Fibroblast of skin of scalp (primary cell): ENCODE measurements at regions not wholly inside any gene's neighbourhood (a gene's known extent, or its start where the extent isn't known, plus 50 kb on each side); places are given as distances from the start of the nearest gene placed in this dataset.

Experiments
- DNase-seq: peaks from one replicate; pipeline ENCODE4 v3.0.0-alpha.2; 2013

DNA sequence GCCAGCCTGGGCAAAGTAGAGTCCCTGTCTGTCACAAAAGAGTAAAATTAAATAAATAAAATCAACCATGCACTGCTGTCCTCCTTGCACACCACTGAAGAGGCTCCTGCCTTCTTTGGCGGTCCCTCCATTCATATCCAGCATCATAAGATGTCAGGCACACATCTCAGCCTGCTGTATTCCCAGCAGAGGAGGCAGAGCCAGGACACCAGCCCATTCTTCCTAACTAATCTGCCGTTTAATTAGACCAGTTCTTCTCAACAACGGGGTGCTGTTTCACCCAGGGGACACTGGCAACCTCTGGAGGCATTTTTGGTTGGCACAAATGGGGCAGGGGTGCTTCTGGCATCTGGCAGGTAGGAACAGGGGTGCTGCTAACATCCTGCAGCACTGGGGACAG lies 119.7 kb downstream of the ETS2 start:
- DNase-seq: no peak

DNA sequence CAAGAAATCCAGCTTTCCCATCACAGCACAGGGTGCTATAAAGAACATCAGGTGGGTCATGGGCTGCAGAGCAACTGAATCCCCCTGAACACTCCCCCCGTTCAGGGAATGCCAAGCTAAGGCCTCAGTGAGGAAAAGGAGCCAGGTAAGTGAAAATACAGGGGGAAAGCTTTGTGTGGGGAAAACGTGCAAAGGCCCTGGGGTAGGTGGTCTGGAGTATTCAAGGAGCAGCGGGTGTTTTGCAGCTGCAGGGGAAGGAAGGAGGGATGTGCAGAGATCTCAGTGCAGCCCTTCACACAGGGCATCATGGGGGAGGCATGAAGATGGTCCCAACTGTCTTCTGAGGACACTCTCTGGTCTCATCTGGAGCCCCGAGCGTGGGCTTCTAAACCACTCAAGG lies 119.2 kb downstream of the ETS2 start:
- DNase-seq: no peak

DNA sequence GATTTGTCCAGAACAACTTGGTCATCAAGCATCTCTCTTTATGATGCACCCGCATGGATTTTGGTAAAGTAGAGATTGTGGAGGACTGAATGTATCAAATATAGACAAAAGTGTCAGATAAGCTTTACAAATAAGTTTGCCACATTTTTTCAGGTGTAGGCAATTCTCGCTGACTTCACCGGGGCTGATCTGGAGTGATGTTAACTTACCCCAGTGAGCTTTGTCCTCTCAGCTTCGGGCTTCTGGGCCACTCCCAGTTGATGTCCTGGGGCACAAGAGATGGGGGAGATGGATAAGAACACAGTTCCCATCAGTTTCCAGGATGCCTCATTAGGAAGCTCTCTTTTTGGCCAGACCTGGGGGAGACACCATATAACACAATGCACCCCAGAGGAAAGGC lies 117.7 kb downstream of the ETS2 start:
- DNase-seq: no peak

DNA sequence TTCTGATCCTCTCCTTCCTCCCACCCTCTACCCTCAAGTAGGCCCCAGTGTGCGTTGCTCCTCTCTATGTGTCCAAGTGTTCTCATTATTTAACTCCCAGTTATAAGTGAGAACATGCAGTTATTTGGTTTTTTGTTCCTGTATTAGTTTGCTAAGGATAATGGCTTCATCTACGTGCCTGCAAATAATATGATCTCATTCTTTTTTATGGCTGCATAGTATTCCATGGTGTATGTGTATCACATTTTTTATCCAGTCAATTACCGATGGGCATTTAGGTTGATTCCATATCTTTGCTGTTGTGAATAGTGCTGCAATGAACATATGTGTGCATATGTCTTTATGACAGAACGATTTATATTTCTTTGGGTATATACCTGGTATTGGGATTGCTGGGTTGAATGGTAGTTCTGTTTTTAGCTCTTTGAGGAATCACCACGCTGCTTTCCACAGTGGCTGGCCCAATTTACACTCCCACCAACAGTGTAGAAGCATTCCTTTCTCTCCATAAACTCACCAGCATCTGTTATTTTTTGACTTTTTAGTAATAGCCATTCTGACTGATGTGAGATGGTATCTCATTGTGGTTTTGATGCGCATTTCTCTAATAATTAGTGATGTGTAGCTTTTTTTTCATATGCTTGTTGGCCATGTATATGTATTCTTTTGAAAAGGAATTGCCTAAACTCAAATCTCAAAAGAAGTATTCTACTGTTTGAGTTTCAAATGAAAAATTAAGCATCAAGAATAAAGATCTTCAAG lies 116.9 kb downstream of the ETS2 start:
- peak; percentile 72 for DNase-seq

DNA sequence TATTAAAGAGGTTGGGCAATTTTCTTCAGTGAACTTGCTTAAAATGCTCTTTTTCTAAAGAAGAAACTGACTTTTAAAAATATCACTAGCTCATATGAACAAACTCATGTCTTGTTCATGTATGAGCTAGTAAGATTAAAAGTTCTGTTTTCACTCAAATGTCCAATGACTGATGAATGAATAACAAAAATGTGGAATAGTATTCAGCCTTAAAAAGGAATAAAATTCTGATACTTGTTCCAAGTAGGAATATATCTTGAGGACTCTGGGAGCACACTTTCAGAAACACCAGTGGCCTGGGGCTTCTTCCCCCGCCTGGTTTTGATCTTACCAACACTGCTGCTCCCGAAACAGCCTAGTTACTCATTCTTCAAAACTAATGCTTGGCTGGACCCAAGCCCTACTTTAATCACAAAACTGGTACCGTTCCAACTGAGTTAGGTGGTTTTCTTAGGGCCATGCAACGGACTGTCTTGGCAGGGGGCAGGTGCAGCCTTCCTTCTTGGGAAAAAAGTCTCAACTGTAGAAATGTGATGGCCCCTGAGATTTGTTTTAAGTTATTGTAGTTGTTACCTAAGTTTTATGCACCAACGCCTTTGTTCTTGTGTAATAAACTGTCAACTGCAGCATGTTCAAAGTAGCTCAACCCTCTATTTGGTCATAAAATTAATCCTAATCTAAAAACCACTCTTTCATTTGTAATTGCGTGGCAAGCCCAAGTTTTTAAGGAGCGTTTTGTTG lies 116.0 kb downstream of the ETS2 start:
- DNase-seq: no peak

DNA sequence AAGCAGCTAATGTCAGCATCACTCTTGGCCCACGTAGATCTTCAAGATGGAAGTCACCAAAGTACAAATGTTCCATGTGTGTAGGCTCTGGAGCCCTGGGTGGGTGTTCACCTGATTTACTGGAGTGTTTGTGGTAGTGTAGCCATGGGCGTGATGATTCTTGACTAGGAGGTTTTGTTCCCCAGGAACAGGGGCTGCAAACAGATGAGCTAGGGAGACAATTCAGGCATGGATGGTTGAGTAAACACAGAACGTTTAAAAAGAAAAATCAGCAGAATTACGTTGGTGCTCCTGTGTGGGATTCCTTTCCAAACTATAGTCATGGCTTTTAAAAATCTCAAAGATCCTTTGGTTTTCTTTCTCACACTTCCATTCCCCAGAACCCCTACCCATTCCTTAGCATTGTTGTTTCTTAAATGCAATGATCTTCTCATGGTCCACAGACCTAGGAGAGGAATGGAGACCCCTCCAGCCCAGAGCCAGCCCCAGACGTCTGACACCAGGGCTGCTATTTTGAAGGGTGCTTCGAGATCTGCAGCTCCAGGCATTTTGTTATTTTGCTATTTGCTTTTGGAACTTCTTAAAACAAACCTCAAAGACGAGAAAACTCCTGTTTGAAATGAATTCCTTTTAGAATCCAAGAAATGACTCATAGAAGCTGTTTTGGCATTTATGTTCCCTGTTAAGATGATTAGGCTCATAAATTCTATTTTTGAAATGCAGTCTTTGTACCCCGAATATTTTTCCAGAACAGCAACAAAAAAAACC lies 115.1 kb downstream of the ETS2 start:
- DNase-seq: peak; percentile 83

DNA sequence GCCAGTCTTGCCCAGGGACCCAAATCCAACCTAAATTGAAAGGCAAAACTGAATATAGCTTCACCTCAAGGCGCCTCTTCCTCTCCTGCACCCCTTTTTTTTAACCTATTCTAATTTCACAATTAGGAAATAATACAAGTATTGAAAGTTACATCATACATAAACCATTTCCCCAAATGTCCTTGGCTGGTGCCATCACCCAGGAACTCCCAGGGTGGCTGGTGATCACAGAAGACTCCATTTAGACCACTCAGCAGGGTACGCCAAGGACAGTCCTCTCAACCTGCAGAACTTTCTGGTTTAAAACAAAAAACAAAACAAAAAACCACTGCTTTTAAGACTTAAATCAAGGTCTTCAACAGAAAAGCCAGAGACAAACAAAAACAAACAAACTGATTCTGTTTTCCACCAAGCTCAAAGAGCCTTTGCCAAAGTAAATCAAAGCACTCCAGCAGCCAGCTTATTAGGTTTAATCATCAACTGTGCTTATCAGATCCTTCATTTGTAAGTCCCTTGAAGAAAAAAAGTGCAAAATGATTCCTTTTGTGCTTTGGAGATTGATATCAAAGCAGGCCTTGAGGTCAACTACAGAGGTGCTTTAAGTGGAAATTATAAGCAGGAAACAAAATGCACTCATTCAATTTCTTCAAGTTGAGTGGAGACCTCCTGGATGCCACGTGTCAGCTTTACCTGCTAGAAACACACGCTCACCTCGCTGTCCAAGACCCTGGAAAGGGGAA lies 113.0 kb downstream of the ETS2 start:
- DNase-seq: no peak

DNA sequence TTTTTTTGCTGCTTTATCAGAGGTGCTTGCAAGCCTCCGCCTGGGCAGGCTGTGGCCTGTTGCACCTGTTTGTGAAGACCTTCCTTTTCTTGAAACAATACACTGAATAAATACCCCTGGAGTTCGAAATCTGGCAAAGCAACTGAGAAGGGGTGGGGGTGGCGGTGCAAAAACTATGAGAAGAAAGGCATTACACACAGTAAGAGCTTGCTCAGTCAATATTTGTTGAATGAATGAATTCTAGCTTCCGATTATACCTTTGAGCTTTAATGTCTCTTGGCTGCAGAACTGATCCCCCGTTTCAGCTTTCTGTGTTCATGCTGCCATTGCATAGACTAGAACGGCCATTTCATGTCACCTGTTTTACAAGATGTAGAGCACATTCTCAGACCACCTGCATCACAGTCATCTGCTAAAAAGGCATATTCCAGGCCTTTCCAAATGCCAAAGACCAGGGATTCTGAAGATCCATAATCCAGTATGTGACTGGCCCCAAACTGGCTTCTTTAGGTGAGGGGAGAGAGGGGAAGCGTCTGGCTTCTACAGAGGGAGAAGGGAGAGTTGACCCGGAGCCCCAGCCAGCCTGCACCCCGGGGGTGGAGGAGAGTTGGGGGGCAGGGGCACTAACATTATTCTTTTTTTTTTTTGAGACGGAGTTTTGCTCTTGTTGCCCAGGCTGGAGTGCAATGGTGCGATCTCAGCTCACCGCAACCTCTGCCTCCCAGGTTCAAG lies 111.5 kb downstream of the ETS2 start:
- DNase-seq: no peak

DNA sequence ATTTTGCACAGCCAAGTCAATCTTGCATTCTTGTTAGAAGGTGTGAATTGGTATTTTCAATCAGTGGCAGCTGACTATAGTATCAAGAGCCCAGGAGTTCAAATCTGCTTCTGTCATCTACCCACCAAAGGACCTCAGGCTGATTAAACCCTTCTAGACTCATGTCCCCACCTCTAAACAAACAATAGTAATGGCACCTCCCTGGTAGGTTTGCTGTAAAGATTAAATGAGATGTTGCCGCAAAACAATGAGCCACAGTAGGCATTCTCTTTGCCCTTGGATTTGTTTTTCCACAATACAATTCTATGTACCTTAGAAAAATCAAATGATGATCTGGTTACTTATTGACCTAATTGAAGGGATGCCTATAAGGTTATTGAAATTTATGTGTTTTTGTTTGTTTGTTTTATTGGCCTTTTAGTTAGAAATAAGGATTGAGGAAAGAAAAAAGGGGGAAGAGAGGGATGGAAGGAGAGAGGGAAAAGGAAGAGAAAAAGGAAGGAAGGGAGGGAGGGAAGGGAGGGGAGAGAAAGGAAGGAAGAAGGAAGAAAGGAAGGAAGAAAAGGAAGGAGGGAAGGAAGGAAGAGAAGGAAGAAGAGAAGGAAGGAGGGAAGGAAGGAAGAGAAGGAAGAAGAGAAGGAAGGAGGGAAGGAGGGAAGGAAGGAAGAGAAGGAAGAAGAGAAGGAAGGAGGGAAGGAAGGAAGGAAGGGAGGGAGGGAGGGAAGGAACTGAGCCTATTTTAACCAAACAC lies 110.7 kb downstream of the ETS2 start:
- no peak for DNase-seq

DNA sequence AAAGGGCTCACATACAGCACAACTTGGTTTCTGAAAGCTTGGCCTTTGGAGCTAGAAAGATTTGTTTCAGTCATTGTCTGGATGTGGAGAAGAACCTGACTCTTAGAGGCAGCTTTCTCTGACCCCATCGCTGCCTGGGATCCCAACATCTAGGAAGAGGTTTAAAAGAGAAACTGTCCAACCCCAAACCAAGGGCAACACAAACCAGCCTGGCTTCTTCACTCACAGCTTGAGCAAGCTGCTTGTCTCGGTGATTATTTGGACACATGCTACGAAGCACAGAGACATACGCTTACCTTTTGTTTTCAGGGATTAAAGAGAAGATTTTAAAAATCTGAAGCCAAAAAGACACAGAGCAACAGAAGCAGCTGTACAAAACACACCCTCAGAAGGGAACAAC lies 109.8 kb downstream of the ETS2 start:
- DNase-seq: no peak

DNA sequence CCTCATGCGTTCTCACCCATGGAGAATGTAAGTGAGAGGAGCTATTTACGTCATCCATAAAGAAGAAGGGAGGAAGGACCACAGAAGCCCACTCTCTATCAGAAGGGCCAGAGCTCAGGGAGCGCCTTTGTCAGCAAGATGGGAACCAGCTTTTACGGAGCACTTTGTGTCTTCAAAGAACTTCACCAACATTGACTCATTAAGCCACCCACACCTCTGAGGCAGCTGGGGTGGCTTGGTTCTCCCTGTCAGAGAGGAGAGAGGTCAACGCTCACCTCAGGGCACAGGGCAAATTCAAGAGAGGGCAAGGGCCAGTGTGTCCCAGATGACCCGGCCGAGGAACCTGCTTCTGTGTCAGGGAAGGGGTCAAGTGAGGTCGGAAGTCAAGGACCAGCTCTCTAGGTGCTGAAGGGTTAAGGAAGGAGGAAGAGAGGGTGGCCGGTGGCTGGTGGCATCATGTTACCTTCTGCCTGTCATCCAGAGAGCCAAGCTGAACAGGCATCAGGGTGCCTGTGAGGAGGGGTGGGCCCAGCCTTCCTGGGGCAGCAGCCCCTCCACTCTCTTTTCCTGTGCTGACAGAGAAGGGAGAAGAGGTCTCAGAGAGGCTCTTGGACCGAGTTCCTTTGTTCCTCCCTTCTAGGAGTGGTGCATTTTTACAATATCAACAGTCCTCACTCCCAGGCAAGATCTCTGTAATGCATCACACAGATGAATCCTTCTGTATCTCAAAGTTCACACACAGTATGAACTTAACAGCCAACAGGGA lies 109.0 kb downstream of the ETS2 start:
- DNase-seq: no peak

DNA sequence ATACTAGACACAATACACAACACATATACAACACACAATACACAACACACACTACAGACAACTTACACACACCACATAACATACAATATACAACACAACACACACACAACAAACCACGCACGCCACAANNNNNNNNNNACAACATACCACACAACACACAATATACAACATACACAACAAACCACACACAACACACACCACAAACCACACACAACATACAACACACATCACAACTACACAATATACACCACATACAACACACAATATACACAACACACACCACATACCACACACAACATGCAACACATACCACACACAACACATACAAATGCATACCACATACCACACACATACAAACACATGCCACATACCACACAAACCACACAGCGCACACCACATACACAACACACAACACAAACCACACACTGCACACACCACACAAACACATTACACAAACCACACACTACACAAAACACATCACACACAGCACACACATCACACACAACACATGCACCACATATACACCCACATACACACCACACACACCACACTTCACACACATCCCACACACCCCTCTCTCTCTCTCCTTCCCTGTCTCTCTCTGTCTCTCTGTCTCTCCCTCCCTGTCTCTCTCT lies 108.3 kb downstream of the ETS2 start:
- DNase-seq: no peak

DNA sequence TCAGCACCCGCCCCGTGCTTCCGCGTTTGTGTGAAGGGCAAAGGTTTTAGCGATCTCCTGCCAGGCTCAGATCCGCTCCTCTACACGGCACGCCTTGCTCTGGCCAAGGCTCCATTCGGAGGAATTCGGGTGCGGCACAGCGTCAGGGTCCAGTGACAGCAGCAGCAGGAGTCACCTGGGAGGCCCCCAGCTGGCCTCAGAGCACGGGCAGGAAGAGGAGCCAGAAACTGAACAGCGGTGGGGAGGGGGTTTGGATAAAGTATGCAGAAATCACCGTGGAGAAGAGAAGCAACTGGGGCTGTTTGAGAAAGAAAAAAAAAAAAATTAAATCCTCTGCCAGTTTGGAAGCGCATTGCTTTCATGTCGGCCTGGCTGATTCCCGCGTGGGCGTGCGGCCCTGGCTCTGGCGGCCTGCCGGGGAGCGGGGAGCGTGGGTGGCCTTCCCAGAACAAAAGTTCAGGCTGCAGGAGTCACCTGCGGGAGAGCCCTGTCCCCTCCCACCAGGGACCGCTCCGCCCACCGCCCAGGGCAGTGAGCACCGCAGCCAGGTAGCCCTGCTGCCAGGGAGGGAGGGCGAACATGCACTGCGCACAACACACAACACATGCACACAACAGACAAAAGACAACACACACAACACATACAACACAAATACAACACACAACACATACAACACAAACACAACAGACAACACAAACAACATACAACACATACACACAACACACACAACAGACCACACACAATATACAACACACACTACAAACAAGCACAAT lies 107.6 kb downstream of the ETS2 start:
- DNase-seq: no peak

DNA sequence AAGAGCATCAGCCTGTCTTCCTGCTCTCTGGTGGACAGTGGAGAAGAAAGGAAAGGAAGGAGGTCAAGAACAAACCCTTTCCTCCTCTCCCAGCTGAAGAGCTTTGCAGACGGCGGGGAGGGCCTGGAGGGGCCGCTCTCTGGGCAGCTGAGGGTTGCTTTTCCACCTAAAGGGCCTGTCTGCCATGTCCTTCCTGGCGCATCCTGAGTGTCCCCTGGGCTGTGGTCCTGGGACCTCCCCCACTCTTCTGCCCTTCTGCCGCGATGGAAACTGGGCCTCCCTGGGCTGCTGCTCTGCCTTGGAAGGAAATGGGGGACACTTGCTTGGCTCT lies 107.0 kb downstream of the ETS2 start:
- DNase-seq: no peak

DNA sequence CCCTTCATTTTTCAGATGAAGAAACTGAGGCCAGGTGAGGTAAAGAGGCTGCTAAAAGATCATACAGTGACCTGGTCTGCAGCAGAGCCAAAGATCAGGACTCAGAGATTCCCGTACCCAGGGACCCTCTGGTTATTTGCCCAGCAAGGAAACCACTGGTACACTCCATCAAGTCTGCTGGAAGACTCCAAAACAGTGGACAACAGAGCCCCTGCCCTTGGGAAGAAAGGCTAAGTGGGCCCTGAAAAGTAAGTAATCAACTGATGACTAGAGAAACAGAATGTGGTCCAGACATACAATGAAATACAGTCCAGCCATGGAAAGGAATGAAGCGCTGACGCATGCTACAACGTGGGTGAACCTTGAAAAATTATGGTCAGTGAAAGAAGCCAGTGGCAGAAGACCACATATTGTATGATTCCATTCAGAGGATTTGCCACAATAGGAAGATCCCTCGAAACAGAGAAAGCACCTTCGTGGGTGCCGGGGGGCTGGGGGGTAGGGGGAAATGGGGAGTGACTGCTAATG lies 106.4 kb downstream of the ETS2 start:
- DNase-seq: no peak

DNA sequence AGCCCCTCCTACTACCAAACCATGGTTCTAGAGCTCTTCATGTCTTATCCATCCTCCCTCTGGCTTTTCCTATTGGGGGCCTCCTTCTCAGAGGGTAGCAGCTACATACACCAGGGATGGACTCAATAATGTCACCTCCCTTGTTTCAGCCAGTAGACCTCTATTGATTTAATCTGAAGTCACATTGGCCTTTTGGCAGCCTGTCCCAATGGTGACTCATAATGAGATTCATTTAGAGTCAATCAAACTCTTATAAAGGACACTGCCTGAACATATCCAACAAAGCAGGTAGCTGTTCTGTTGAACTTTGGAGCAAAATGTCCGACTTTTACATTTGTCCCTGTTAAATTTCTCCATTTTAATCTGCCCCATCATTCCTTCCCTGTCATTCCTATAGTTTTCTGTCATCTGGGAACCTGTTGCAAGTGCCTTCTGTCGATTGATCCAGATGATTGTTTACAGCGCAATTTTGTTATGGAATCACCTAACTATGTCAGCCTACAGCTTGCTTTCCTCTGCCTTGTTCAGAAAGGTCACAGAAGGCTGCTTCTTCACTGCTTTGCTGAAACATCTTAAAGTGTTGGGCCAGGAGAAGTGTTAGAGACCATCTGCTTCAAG lies 105.9 kb downstream of the ETS2 start:
- no peak for DNase-seq

DNA sequence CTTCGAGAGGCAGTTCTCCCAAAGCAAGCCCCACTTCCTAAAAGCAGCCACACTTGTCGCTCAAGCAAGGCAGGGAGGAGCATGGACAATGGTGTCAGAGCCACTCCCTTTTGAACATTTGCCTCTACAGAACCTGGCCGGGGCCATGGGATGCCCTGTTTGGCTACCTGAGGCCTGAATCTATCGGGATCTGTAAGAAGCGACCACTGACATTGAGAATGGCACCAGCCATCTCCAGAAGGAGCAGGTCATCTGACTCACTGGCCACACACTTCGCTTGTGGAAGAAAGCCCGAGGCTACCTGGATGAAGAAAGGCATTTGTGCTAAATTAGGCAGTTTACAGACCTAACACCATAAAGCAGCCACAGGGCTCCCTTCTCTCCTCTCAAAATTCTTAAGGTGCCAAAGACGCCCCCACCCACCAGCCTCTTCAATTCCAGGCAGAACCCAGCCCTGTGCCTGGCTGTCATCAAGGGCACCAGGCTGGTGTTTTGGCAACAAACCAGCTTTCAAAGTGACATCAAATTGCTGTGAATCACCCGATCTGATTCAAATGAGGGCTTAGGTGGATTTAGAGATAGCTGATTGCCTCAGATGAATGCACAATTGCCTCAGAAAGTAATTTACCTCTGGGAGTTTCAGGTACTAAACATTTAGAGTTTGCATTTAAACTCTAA lies 104.8 kb downstream of the ETS2 start:
- DNase-seq: no peak

DNA sequence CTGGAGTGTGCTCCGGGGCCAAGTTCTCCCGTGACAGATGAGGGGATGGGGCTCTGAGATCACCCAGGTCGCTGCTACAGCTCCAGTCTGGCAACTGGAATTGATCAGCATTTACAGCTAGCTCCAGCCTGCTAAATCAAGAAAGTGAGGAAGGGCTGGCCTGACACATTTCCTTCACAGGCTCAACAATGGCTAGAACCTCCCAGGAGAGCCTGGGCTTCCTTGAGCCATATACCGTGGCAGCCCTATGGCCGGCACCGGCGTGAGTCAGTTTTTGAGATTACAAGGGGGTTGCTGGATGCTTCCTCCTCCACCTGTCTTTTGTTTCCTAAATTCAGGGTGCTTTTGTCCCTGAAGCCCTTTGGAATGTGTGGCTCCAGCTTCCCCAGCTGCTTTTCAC lies 104.2 kb downstream of the ETS2 start:
- DNase-seq: no peak
